CD4-positive, alpha-beta T cell treated with Interferon alpha-2 for 1 hour (primary cell): ENCODE measurements at regions not wholly inside any gene's neighbourhood (a gene's known extent, or its start where the extent isn't known, plus 50 kb on each side); places are given as distances from the start of the nearest gene placed in this dataset.
"Not testable (repeated sequence)": the region's sequence is repeated elsewhere in the genome, so short reads cannot be mapped to it uniquely, and the experiment has no call there.

ENCODE experiments used
- DNase-seq, 2 donors: peaks; one replicate each; pipeline ENCODE4 v3.0.0-alpha.2; 2020 to 2022

DNA sequence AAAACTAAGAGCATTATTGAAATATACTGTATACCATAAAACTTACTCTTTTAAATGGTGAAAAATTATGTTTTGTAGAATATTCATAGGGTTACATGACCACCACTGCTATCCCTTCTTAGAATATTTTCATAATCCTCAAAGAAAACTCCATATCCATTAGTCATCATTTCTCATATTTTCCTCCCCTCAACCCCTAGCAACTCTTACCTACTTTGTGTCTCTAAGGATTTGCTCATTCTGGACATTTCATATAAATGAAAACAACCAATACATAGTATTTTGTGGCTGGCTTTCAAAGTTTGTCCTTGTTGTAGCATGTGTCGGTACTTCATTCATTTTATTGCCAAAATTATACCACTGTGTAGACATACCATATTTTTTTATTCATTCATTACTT is 863.8 kb downstream of the KCNA4 start:
- DNase-seq, result no peak

DNA sequence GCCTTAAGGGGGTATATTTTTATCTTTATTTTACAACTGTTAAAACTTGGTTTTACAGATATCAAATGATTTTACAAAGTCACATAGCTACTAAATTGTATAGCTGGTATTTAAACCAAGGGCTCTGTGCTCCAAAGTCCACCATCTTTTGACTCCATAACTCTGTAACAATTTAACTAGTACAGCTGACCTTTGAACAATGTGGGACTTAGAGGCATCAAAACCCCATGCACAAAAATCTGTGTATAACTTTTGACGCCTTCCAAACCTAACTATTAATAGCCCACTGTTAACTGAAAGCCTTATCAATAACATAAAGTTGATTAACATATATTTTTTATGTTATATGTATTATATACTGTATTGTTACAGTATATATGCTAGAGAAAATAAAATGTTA is 874.3 kb downstream of the KCNA4 start:
- not testable (repeated sequence) for DNase-seq

DNA sequence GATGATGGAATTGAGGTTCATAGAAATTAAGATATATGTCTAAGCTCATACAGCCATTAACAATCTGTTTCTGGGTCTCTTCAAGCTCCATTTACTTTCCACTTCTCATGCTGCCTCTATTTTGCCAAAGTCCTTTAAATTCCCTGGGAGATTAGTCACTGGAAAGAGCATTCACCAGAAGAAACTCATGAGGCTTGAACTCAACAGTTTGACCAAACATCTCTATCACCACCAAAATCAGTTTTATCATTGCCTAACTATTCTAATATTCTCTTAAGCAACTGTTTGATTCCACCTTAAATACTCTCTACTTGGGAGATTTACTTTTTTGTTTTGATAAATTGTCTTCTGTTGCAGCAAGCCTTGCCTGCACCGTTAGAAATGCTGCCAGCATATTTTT is 881.3 kb downstream of the KCNA4 start:
- no peak for DNase-seq

DNA sequence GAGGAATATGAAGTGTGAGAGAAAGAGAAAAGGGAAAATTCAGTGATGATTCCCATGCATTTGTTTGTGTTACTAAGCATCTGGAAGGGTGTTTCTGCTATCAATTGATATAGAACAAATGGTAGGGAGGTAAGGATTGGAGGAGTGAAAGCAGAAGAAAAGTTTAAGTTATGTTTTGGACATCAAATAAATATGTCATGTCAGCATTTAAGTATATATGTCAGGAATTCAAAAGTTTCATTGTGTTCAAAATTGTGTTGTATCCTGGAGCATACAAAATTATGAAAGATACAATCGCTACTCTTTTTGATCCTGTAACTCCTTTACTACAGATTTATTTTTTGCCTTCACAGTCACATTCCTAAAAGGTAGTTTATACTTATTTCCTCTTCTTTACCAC is 885.8 kb downstream of the KCNA4 start:
- DNase-seq, result no peak

DNA sequence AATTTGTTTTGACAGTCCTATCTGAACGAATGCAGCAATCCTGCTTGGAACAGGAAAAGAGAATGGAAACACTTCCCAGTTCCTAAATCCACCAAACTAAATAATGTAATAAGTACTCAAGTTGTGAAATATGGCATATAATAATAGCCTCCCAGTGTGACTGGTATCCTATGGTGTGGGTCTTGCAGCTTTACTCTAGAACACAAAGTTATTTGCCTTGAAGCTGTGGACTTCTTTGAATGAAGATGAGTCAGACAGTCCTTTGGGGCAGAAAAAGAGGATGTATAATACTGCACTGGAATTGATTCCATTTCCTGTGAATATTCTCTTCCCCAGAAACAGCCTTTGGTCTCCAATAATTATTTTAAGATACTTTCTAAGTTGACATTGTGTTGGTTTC is 887.0 kb downstream of the KCNA4 start:
- no peak for DNase-seq

DNA sequence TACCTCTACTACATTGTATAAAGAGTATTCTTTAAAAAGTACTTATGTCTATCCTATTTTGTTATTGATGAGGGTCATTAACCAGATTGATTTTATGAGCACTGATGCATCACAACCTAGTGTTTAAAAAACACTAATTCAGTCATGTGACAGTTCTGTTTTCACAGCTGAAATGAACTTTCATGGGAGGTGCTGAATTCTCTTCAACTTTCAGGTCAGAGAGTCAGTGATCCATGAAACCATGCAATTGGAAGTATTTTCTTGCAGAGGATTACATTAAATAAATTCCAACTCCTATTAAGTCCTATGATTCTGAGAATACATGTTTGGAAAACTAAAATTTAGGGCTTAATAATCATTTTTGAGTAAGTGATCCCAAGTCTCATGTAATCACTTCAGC is 889.4 kb downstream of the KCNA4 start:
- DNase-seq, result no peak

DNA sequence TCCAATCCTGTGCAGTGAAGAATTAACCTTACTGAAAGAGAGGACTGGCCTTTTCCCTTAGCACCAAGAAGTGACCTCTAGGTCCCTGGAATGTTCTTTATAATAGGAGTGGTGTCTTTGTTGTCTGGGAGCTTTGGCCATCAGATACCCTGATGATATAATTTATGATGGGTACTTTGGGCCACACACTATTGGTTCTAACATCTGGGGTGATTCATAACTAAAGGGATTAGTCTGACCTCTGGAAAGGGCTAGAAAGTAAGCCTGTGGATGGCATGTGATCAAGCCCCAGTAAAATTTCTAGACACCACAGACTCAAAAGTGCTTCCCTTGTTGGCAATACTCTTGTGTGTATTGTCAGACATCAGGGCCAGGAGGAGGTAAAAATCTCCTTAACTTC is 891.2 kb downstream of the KCNA4 start:
- no peak for DNase-seq

DNA sequence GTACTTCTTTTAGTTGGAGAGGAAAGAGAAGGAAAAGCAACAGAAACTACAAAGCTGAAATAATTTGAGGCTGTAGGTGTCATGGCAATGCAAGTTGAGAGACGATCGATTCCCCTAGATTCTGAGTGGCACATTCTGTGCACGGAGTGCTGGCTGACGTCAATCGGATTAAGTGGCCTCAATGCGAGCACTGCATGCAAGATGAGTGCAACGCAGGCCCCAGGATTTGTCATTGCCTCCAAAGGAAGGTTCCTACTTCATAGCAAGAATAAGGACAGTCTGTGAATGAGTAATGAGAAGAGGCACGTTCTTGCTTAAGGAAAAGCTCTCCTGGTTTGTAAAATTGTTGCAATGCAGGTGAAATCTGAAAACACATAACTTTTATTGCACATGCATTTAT is 892.4 kb downstream of the KCNA4 start:
- no peak for DNase-seq

DNA sequence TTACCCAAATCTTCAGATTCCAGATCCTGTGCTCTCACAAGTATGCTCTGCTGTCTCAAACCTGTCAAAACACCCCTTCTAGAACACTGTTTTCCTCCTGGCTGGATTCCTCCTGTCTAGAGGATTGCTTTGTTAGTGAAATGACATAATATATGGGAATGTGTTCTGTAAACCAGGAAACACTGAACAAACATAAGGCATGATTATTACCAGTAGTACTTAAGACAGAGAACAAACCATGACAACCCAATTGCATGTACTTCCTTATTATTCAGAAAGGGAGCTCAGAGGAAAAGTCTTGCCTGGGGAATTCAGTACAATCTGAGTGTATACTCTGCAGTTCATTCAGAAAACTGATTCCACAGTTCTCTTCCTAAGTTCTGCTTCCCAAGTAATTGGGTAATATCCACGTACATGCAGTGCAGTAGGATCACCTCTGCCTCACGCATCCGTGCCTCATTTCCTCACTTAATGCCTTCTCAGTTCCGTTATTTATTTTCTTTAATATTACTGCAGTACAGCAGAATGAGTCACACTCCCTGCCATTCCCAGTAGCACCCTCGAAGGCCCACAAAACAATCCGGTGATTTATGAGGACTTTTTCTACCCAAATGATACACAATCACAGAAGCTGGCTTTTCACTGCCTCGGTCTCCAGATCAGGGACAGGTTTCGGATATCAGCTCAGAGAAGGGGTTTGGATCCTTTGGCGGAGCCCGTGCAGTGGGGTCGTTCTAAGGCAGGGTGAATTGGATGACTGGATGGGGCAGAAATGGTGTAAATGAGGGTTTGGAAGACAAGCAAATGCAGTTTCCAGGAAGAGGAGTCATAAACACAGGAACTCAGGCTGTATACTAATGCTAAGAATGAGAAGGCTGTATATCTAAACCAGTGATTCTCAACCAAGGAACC is 896.9 kb downstream of the KCNA4 start:
- DNase-seq, result no peak

DNA sequence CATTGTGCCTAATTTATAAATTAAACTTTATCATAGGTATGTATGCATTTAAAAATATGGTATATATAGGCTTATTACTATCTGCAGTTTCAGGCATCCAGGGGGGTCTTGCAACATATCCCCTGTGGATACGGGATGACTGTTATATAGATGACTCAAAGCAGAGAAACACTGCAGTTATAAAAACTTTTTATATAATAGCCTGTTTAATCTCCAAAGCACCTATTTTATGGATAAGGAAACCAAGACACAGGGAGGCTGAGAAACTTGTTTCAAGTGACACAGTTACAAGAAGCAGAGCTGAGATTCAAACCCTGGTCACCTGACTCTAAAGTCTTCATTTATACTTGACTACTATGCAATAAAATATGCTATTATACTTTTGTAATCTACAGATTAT is 897.7 kb downstream of the KCNA4 start:
- DNase-seq, result no peak

DNA sequence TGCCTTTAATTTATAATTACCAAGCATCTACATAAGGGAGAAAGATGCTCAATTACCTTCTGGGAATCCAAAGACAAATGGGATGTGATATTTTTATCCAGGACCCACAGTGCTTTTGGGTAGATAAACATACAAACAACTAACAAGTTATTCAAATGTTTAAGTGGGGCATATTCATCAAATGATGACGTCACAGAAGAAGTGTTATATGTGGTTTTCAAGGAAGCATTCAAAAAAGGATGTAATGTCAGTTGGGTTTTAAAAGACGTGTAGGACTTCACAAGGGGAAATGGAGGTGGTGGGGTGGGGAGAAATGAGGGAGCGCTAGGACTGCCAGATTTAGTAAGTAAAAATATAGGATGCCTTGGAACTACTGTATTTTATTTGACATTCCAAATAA is 915.9 kb downstream of the KCNA4 start:
- DNase-seq, result no peak

DNA sequence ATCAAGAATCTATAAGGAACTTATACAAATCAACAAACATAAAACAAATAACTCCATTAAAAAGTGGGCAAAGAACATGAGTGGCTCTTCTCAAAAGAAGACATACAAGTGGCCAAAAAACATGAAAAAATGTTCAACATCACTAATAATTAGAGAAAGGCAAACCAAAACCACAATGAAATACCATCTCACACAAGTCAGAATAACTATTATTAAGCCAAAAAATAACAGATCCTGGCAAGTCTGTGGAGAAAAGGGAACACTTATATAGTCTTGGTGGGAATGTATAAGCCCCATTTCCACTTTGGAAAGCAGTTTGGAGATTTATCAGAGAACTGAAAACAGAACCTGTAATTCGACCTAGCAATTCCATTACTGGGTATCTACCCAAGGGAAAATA is 921.0 kb downstream of the KCNA4 start:
- no peak for DNase-seq

DNA sequence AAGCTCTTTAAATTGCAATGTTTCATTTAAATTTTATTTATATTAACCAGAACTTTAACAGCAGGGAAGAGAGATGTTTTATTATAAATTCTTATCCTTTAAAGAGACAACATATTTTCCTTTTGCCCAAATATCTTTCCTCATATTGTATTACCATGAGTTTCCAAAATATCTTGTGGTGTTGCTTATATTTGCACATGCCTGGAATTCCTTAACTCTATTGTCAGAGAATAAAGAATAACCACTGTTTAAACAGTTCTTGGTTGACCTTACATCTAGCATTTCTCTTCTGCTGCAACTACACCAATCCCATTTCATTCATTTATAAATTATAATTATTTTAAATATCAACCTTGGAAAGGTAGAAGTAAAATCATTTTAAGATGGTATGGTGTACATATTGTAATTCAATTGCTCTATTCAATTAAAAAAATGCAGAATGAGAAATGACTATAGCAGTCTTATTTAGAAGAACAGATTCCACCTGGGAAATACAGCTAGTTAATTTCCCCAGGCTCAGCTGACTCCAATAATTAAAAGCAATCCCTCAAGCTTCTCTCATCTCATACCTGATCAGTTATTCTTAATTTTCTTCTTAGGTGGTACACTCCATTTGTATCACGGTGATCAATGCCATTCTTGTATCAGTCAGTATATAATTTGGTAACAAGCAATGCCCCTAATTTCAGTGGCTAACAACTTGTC is 923.3 kb downstream of the KCNA4 start:
- DNase-seq, result no peak

DNA sequence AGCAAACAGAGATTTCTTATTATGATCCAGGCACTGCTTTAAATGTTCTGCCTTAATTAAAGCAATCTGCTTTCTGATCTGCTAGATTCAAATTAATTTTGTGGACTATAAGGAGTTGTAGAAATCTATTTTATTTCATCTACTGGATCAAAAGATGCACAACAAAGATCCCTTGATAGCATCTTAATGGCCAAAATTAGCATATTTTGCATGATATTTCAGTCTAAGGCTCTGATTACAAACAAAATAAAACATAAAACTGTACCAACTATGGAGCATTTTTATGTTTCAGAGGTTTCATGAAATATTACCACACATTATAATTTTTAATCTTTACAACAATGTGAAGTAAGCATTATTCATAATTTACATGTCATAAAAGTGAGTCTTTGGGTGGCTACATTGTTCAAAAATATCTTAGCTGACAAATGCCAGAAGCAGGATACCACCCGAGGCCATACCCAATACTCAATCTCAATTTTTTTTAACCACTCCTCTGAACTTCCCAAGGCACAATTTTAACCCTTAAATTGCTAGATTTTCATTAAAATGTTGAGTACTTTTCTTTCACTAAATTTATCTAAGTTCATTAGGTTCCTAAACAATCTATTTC is 929.5 kb downstream of the KCNA4 start:
- DNase-seq, result no peak

DNA sequence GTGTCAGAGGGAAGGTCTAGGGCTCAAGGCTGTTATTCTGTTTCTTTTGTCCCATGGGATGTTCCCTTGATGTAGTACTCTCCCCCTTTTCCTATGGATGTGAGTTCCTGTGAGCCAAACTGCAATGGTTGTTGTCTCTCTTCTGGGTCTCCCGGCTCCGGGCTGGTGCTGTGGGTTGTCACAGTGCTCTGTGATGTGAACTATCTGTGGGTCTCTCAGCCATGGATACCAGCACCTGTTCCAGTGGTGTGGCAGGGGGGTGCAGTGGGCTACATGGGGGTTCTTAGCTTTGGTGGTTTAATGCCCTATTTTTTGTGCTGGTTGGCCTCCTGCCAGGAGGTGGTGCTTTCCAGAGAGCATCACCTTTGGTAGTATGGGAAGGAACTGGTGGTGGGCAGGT is 941.1 kb downstream of the KCNA4 start:
- no peak for DNase-seq

DNA sequence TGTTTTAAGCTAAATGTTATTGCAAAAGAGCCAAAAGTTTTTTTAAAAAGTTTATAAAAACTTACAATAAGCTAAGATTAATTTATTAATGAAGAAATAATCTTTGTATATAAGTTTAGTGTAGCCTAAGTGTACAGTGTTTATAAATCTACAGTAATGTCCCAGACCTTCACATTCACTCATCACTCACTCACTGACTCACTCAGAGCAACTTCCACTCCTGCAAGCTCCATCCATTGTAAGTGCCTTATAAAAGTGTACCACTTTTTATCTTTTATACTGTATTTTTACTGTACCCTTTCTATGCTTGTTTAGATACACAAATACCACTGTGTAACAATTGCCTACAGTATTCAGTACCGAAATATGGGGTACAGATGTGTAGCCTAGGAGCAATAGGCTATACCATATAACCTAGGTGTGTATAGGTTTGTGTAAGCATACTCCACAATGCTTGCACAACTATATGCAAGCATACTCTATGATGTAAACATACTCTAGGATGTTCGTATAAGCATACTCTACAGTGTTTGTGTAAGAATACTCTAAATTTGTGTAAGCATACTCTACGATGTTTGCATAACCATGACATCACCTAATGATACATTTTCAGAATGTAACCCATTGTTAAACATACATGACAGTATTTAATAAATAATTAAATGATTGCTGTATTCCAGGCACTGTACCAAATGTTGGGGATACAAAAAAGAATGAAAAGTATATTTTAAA is 953.0 kb downstream of the KCNA4 start:
- DNase-seq, result no peak

DNA sequence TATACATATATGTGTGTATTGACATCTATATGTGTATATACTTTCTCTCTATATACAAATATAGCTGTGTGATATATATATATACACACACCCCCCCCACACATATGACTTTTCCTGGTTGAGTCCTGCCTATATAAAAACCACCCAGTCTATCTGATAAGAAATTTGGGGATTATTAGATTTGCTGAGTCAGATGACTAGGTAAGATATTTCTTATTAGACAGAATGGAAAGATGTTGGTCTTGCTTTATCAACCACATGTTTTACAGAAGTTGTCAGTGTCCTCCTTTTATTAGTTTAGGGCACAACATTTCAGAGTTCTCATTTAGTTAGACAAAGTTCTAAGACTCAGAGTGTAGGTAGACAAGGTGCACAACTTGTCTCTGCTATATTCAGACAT is 953.3 kb downstream of the METTL15 start:
- no peak for DNase-seq

DNA sequence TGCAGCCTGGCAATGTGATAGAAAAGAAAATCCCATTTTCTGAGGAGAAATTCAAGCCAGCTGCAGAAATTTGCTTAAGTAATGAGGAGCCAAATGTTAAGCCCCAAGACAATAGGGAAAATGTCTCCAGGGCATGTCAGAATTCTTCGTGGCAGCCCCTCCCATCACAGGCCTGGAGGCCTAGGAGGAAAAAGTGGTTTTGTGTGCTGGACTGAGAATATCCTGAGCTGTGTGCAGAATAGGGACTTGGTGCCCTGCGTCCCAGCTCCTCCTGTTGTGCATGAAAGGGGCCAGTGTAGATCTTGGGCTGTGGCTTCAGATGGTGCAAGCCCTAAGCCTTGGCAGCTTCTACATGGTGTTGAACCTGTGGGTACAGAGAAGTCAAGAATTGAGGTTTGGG is 948.3 kb downstream of the METTL15 start:
- DNase-seq, result not testable (repeated sequence)

DNA sequence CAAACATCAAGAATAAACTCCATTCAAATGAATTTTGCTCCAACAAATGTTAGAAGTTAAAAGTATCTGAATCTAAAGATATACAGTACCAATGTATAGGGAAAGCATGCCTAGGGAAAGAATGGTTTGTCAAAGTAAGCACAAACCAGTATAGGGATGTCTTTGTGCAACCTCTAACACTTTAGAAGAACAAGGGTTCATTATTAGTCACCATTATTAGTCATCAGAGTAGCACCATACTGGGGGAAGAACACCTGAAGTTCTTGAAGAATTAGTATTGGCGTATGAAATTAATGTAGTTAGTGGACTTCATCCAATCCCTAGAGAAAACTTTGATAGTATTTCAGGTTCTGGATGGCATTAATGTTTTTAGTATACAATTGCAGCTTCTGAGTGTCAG is 943.7 kb downstream of the METTL15 start:
- DNase-seq, result no peak

DNA sequence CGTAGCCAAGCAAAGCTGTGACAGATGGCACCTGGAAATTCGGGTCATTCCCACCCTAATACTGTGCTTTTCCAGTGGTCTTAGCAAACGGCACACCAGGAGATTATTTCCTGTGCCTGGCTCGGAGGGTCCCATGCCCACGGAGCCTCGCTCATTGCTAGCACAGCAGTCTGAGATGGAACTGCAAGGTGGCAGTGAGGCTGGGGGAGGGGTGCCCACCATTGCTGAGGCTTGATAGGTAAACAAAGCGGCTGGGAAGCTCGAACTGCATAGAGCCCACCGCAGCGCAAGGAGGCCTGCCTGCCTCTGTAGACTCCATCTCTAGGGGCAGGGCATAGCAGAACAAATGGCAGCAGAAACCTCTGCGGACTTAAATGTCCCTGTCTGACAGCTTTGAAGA is 942.8 kb downstream of the METTL15 start:
- not testable (repeated sequence) for DNase-seq

DNA sequence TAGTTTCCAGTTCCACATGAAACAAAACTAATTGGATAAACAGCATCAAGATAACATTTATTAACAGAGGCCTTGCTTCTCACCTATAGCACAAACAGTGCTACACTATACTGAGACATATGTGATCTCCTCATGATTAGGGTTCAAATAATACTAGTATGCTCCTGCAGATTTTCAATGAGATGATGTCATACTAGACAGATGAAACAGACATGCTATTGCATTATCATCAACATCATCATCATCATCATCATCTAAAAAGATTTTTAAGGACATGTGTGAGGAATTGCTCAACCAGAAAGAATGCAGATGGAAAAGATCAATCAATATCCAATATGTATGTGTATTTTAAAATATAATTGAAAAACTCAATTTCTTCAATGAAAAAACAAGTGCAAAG is 932.3 kb downstream of the METTL15 start:
- DNase-seq, result no peak

DNA sequence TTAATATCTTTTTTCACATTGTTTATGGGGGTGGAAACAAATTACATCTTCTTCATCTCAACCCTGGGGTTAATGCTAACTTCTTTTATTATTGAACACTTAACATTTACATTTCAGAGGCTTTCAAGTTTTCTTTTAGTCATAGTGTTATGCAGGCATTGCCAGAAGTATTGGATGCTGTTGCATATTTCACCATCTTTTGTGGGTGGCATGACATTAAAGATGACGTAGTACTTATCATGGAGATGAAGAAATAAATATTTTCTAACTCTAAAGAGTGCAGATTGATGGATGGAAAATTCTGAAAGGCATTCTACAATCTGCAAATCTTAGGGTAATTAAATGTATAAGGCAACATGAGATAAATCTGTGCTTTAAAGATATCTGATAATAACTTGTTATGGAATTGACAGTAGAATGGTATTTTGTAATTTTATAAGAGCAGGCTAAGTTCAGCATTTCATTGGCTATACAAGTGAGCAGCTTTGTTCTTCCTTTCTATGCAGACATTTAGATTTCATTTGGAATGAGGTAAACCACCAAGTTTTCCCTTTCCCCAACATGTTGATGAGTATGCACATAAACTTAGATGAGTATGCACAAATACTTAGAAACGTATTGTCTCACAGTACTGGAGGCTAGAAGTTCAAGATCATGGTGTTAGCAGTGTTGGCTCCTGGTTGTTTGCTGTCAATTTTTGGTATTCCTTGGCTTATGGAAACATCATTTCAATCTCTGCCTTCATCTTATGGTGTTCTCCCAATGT is 924.4 kb downstream of the METTL15 start:
- no peak for DNase-seq

DNA sequence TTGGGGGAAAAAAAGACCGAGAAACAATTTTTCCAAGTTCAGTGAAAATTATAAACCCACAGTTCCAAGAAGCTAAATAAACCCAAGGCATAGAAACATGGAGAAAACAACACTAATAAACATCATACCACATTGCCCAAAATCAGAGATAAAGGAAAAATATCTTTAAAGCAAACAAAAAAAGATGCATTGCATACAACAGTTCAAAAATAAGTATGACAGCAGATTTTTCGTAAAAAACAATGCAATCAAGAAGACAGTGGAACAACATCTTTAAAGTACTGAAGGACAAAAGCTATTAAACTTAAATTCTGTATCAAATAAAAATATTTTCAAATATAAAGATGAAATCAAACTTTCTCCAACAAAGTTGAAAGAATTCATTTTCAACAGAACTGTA is 921.3 kb downstream of the METTL15 start:
- no peak for DNase-seq
